ENCODE measurements at regions not wholly inside any gene's neighbourhood (a gene's known extent, or its start where the extent isn't known, plus 50 kb on each side); places are given as distances from the start of the nearest gene placed in this dataset.
"Not testable (repeated sequence)": the region's sequence is repeated elsewhere in the genome, so short reads cannot be mapped to it uniquely, and the experiment has no call there.

DNA sequence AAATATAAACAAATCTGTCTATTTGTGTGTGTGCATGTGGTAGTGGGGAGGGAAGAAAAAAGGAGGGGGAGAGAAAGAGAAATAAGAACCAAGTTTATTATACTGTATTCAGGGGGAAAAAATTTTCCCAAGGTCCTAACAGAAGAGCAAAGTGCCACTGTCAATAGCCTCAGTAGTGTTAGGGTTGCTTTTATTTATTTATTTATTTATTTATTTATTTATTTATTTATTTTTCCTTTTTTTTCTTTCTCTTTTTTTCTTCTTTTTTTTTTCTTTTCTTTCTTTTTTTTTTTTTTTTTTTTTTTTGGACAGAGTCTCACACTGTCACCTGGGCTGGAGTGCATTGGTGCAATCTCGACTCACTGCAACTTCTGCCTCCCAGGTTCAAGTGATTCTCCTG, 352.7 kb downstream of the OR4F29 start:
- DNase-seq, result not testable (repeated sequence)

DNA sequence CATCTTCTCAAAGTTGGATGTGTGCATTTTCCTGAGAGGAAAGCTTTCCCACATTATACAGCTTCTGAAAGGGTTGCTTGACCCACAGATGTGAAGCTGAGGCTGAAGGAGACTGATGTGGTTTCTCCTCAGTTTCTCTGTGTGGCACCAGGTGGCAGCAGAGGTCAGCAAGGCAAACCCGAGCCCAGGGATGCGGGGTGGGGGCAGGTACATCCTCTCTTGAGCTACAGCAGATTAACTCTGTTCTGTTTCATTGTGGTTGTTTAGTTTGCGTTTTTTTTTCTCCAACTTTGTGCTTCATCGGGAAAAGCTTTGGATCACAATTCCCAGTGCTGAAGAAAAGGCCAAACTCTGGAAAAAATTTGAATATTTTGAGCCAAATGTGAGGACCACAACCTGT, 360.2 kb downstream of the OR4F29 start:
- DNase-seq, result not testable (repeated sequence)

DNA sequence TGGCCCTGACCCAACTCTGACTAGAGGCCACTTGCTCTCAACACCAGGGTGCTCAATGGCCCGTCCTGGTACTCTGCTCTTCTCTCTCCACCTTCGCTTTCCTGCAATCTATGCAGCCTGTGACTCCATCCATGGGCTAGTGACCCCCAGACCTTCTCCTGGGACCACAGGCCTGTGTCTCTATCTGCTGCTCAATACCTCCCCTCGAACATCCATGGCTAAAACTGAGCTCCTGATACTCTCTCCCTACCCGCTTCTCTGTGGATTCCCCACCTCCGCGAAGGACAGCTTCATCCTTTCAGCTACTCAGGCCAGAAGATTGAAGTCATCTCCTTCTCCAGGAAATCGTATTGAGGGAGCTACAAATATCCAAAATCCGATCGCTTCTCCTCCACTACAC, 363.4 kb downstream of the OR4F29 start:
- DNase-seq, result not testable (repeated sequence)

DNA sequence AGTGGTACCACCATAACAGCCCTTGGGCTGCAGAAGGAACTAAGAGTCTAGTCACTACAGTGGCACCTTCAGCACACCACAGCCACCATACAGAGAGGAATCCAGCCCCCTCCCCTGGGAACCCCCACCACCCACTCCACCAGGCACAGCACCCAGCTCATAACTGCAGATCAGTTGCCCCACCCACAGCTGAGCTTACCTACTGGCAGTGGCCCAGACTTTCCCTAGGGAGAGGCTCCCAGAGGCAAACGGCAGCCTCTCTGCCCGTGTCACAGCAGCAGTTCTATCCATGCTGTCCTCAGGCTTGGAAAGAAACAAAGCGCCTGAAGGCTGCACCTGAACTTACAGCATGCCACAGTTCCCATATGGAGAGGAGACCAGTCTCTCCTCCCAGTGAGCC, 372.3 kb downstream of the OR4F29 start:
- not testable (repeated sequence) for DNase-seq

DNA sequence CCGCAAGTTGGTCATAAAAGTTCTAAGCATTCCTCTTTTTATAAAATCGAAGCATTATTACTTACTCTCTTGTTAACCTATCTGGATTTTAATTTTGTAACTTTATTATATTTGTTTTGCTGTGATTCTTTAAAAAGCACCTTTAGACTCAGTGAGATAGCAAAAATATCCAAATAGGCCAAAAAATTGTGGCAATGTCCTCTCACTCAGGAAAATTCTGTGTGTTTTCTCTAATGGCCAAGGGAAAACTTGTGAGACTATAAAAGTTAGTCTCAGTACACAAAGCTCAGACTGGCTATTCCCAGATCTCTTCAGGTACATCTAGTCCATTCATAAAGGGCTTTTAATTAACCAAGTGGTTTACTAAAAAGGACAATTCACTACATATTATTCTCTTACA, 386.4 kb downstream of the OR4F29 start, which contains the start of gene OR4F5:
Gene OR4F5 (plus strand): TSS at position 301 of the 400 bp plus-strand sequence.
- DNase-seq, result not testable (repeated sequence)

DNA sequence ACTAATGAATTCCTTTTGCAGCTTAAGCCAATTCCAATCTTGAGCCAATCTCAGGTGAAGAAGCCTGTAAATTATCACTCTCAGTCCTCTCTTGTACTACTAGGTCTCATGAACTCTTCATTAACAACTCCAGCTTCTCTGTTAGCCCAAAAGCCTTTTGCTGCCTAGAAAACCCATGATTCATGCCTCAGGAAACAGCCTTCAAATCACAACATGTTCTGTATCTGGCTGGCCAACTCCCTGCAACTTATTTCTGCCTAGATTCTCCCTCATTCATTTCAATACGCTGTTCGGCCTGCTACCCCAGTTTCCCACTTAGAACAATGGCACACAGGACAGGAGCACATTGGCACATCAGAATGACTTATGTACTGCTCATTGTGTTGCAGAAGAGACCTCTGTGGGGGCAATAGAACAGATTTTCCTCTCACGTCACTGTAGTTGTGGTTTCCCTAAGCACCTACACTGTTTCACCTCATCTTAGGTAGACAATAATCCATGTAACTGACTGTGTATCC, 395.4 kb downstream of the OR4F29 start:
- DNase-seq, result not testable (repeated sequence)

DNA sequence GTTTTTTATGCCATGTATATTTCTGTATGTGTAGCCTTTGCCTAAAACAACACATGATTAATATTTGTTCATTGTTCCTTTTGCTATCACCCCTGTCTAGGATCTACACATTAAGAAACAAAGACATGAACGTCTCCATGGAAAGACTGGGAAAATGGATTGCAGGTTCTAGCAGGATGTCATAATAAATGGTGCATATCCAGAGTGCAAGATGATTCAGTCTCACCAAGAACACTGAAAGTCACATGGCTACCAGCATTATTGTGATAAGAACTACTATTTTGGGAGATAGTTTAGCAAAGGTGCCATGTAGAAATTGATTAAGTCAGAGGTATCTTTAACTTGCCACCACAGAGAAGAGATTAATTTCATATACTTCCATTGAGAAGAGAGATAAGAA, 398.3 kb downstream of the OR4F29 start:
- DNase-seq, result not testable (repeated sequence)

DNA sequence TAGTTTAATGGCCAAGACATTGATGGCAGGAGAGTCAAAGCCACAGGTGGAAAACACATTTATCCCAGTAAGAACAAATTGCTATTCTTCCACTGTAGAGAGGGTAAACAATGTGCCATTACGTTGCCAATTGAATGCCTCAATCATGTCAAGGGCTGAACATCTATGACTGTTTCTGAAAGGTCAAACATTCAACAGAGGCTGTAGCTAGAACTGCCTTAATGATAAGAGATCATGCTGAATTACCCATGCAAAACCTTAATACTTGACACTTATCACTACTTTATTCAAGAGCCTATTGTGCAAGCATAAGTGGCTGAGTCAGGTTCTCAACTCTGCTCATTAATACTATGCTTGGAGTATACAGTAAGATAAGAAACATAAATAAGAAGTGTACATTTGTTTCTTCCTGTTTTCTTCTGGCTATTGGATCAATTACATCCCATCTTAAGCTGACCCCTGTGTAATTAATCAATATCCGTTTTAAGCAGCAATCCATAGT, 409.5 kb downstream of the OR4F29 start:
- DNase-seq, result not testable (repeated sequence)

DNA sequence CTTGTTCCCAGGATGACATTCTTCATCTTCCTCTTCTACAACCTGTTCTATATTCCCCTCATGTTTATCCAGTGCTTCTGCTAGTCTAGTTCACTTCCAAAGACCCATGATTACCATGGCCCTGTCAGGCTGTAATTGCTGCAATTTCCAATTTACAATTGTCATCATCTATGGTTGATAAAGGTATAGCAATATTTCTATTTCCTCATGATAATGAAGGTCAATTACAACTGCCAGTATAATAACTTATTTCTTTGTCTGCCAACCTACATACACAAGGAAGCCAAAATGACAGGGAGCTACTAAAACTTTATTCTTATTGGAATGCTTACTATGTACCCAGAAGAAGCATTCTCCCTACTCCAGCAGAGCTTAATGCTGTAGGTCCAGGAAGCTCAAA, 410.3 kb downstream of the OR4F29 start:
- not testable (repeated sequence) for DNase-seq

DNA sequence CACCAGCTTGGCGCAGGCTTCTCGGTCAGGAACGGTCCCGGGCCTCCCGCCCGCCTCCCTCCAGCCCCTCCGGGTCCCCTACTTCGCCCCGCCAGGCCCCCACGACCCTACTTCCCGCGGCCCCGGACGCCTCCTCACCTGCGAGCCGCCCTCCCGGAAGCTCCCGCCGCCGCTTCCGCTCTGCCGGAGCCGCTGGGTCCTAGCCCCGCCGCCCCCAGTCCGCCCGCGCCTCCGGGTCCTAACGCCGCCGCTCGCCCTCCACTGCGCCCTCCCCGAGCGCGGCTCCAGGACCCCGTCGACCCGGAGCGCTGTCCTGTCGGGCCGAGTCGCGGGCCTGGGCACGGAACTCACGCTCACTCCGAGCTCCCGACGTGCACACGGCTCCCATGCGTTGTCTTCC, 422.3 kb downstream of the OR4F29 start:
- DNase-seq, result not testable (repeated sequence)

DNA sequence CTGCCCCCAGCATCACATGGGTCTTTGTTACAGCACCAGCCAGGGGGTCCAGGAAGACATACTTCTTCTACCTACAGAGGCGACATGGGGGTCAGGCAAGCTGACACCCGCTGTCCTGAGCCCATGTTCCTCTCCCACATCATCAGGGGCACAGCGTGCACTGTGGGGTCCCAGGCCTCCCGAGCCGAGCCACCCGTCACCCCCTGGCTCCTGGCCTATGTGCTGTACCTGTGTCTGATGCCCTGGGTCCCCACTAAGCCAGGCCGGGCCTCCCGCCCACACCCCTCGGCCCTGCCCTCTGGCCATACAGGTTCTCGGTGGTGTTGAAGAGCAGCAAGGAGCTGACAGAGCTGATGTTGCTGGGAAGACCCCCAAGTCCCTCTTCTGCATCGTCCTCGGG, 434.2 kb downstream of the OR4F29 start:
- DNase-seq, result not testable (repeated sequence)

DNA sequence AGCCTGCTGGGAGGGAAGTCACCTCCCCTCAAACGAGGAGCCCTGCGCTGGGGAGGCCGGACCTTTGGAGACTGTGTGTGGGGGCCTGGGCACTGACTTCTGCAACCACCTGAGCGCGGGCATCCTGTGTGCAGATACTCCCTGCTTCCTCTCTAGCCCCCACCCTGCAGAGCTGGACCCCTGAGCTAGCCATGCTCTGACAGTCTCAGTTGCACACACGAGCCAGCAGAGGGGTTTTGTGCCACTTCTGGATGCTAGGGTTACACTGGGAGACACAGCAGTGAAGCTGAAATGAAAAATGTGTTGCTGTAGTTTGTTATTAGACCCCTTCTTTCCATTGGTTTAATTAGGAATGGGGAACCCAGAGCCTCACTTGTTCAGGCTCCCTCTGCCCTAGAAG, 435.5 kb downstream of the OR4F29 start:
- not testable (repeated sequence) for DNase-seq

DNA sequence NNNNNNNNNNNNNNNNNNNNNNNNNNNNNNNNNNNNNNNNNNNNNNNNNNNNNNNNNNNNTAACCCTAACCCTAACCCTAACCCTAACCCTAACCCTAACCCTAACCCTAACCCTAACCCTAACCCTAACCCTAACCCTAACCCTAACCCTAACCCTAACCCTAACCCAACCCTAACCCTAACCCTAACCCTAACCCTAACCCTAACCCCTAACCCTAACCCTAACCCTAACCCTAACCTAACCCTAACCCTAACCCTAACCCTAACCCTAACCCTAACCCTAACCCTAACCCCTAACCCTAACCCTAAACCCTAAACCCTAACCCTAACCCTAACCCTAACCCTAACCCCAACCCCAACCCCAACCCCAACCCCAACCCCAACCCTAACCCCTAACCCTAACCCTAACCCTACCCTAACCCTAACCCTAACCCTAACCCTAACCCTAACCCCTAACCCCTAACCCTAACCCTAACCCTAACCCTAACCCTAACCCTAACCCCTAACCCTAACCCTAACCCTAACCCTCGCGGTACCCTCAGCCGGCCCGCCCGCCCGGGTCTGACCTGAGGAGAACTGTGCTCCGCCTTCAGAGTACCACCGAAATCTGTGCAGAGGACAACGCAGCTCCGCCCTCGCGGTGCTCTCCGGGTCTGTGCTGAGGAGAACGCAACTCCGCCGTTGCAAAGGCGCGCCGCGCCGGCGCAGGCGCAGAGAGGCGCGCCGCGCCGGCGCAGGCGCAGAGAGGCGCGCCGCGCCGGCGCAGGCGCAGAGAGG, 441.3 kb downstream of the OR4F29 start:
- not testable (repeated sequence) for DNase-seq

All from suppressor macrophage treated with lipopolysaccharide for 4 hours (primary cell).